NCI-H2196 (cell line): ENCODE measurements at regions not wholly inside any gene's neighbourhood (a gene's known extent, or its start where the extent isn't known, plus 50 kb on each side); places are given as distances from the start of the nearest gene placed in this dataset.

Source experiments
- DNase-seq: peaks from one replicate; lab custom pipeline; 2025; ENCODE audit not compliant: unreplicated experiment; lab: John Stamatoyannopoulos, UW

- no peak for DNase-seq
Observed at GRCh38 chr5:17163221-17163620, 54.2 kb upstream of the BASP1 start.

GRCh38 chr5:17167171-17167891, 50.1 kb upstream of the BASP1 start:
- DNase-seq = no peak
